ENCODE measurements at regions not wholly inside any gene's neighbourhood (a gene's known extent, or its start where the extent isn't known, plus 50 kb on each side); places are given as distances from the start of the nearest gene placed in this dataset.

DNA sequence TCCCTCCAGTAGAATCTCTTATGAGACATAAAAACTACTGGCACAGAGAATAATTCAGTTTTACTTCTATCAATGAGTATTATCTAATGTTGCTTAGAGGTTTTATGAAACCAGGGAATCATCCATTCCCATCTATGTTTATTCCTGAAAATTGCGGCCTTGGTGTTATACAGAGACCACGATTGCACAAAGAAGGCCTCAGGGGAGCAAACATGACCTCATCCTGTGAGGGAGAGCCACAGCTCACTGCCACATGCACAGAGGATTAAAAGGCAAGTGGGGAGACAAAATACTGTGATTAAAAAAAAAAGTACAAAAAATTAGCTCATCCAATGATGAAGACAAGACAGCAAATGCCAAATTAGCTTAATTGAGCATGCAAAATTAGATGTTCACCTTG is 111.8 kb upstream of the SLC35G4 start:
- no peak overlapping the region for H3K4me3 ChIP-seq (ENCODE audit: low read length in 2 of 2)
- no peaks in the 10 kb centered on the region for H3K9me3 ChIP-seq (ENCODE audit: control insufficient read depth in 1 of 2, low read length in 2 of 2)
- intact Hi-C loops (cut with micrococcal nuclease) = no loop called here
- no peak overlapping the region for H3K27ac ChIP-seq (ENCODE audit: low read depth, low read length)
- POLR2A ChIA-PET (ENCODE audit: partially characterized antibody) = no interaction called here
- H3K36me3 ChIP-seq (ENCODE audit: insufficient read depth, low read length) = no peaks in the 10 kb centered on the region
- Mint-ChIP-seq H3K9me3 (peaks cover 0 to 3% (median 0%) of the 10 kb centered on the region in 8 donors), H3K27ac (no peak overlapping the region), H3K4me1 (no peaks in the 10 kb centered on the region), H3K27me3 (peaks cover 3 to 7% of the 10 kb centered on the region in 2 donors), H3K36me3 (no peaks in the 10 kb centered on the region), H3K4me3 (no peak overlapping the region)
- H3K4me1 ChIP-seq (ENCODE audit: insufficient read depth, low read length) = no peaks in the 10 kb centered on the region
- CTCF ChIA-PET (ENCODE audit: partially characterized antibody) = no interaction called here
- DNase-seq = no peak
- H3K27me3 ChIP-seq (ENCODE audit: insufficient read depth, low read length) = no peaks in the 10 kb centered on the region

DNA sequence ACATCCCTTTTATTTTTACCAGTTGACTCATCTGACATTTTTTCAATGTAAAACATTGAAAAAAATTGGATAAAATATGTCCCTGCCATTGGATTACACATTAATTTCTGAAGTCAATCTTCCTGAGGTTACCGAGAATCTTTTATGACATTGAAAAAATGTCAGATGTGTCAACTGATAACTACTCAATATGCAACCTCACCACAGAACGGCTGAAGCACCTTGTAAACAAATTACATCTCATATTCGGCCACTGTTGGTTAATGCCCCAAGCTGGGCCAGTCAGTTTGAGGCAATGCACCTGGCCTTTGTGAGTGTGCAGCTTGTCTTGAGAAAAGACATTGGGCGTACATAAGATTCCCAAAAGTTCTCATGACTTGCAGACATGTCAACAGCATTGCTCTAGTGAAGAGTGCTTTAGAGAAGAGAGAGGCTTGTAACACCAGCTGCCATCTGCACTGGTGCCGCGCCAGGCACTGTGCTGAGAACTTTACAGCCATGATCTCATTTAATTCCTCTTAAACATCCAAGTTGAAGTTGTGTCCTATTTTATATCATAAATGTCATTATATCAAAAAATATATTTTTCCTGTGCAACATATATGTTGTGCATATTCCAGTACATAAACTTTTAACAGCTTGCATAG is 112.7 kb upstream of the SLC35G4 start:
- H3K9me3 ChIP-seq (ENCODE audit: control insufficient read depth in 1 of 2, low read length in 2 of 2) = no peaks in the 10 kb centered on the region
- H3K27ac Mint-ChIP-seq = no peak overlapping the region

GRCh38 chr18:11495441-11495840 is 114.0 kb upstream of the SLC35G4 start:
- Histone ChIP-seq H3K27me3 (ENCODE audit: insufficient read depth, low read length) (no peaks in the 10 kb centered on the region), H3K4me1 (ENCODE audit: insufficient read depth, low read length) (no peaks in the 10 kb centered on the region), H3K36me3 (ENCODE audit: insufficient read depth, low read length) (no peaks in the 10 kb centered on the region), H3K9me3 (ENCODE audit: control insufficient read depth in 1 of 2, low read length in 2 of 2) (no peaks in the 10 kb centered on the region), H3K27ac (ENCODE audit: low read depth, low read length) (no peak overlapping the region), H3K4me3 (ENCODE audit: low read length in 2 of 2) (no peak overlapping the region)
- no peak for DNase-seq
- Mint-ChIP-seq H3K9me3 (peaks cover 0 to 3% (median 0%) of the 10 kb centered on the region in 8 donors), H3K27me3 (peaks cover 3 to 5% of the 10 kb centered on the region in 2 donors), H3K36me3 (no peaks in the 10 kb centered on the region), H3K27ac (no peak overlapping the region), H3K4me3 (no peak overlapping the region), H3K4me1 (no peaks in the 10 kb centered on the region)
- ChIA-PET POLR2A (ENCODE audit: partially characterized antibody) (no interaction called here), CTCF (ENCODE audit: partially characterized antibody) (no interaction called here)
- intact Hi-C loops (cut with micrococcal nuclease) = no loop called here

More for the DNA sequence above, 112.7 kb upstream of the SLC35G4 start:
- Histone ChIP-seq H3K27ac (ENCODE audit: low read depth, low read length) (no peak overlapping the region), H3K4me1 (ENCODE audit: insufficient read depth, low read length) (no peaks in the 10 kb centered on the region), H3K27me3 (ENCODE audit: insufficient read depth, low read length) (no peaks in the 10 kb centered on the region), H3K36me3 (ENCODE audit: insufficient read depth, low read length) (no peaks in the 10 kb centered on the region), H3K4me3 (ENCODE audit: low read length in 2 of 2) (no peak overlapping the region)
- Mint-ChIP-seq H3K4me3 (no peak overlapping the region), H3K27me3 (peaks cover 3 to 7% of the 10 kb centered on the region in 2 donors), H3K4me1 (no peaks in the 10 kb centered on the region), H3K36me3 (no peaks in the 10 kb centered on the region), H3K9me3 (peaks cover 0 to 3% (median 0%) of the 10 kb centered on the region in 8 donors)
- CTCF ChIA-PET (ENCODE audit: partially characterized antibody) = no interaction called here
- DNase-seq = no peak
- POLR2A ChIA-PET (ENCODE audit: partially characterized antibody) = no interaction called here
- intact Hi-C loops (cut with micrococcal nuclease) = no loop called here

- H3K27me3 ChIP-seq (ENCODE audit: insufficient read depth, low read length) = no peaks in the 10 kb centered on the region
- peaks cover 3 to 4% of the 10 kb centered on the region in 2 donors for H3K27me3 Mint-ChIP-seq
- CTCF ChIA-PET (ENCODE audit: partially characterized antibody) = no interaction called here
- peaks cover 0 to 3% (median 0%) of the 10 kb centered on the region in 8 donors for H3K9me3 Mint-ChIP-seq
- H3K4me1 ChIP-seq (ENCODE audit: insufficient read depth, low read length) = no peaks in the 10 kb centered on the region
- no peaks in the 10 kb centered on the region for H3K4me1 Mint-ChIP-seq
- no peaks in the 10 kb centered on the region for H3K36me3 ChIP-seq (ENCODE audit: insufficient read depth, low read length)
- POLR2A ChIA-PET (ENCODE audit: partially characterized antibody) = no interaction called here
- H3K9me3 ChIP-seq (ENCODE audit: control insufficient read depth in 1 of 2, low read length in 2 of 2) = no peaks in the 10 kb centered on the region
- DNase-seq = no peak
- H3K27ac Mint-ChIP-seq = no peak overlapping the region
- no peaks in the 10 kb centered on the region for H3K36me3 Mint-ChIP-seq
- no peak overlapping the region for H3K4me3 Mint-ChIP-seq
- no peak overlapping the region for H3K4me3 ChIP-seq (ENCODE audit: low read length in 2 of 2)
- intact Hi-C loops (cut with micrococcal nuclease) = no loop called here
- H3K27ac ChIP-seq (ENCODE audit: low read depth, low read length) = no peak overlapping the region
Observed at GRCh38 chr18:11494107-11494506, 115.3 kb upstream of the SLC35G4 start.

DNA sequence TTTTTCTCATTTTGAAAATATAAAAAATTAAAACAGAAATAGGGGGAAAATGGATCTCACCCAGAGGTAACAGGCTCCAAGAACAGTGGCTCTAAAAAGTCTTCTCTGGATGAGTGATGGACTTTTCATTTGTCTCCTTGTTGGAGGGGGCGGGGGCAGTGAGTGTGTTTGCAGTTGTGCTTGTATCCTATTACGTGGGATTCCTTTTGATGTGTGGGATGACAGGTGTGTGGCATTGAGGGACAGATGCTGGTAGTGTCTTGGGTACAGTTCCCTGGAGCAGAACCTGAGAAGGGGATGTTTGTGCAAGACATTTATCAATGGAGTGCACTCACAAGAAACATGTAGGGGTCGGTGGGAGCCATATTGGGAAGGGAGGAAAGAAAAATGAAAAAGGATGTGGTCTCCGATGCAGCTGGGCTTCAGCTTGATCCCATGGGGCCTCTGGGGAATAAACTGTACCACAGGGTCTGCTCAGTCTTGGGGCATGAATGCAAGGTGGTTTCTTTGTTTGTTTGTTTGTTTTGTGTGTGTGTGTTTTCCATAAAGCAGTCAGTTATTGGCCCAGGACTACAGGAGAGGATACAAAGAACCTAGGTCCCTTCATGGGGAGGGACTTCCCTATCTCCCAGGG is 120.0 kb upstream of the SLC35G4 start:
- Mint-ChIP-seq H3K27me3 (no peaks in the 10 kb centered on the region), H3K4me3 (peak overlapping the region in 1 of 8 donors; percentile 0), H3K36me3 (no peaks in the 10 kb centered on the region), H3K27ac (no peak overlapping the region), H3K9me3 (no peaks in the 10 kb centered on the region), H3K4me1 (no peaks in the 10 kb centered on the region)
- Histone ChIP-seq H3K27me3 (ENCODE audit: insufficient read depth, low read length) (no peaks in the 10 kb centered on the region), H3K4me3 (ENCODE audit: low read length in 2 of 2) (no peak overlapping the region), H3K9me3 (ENCODE audit: control insufficient read depth in 1 of 2, low read length in 2 of 2) (no peaks in the 10 kb centered on the region), H3K4me1 (ENCODE audit: insufficient read depth, low read length) (no peaks in the 10 kb centered on the region), H3K27ac (ENCODE audit: low read depth, low read length) (no peak overlapping the region), H3K36me3 (ENCODE audit: insufficient read depth, low read length) (no peaks in the 10 kb centered on the region)
- intact Hi-C loops (cut with micrococcal nuclease) = no loop called here
- CTCF ChIA-PET (ENCODE audit: partially characterized antibody) = no interaction called here
- DNase-seq = no peak
- POLR2A ChIA-PET (ENCODE audit: partially characterized antibody) = no interaction called here

GRCh38 chr18:11488175-11488574 is 121.2 kb upstream of the SLC35G4 start:
- no peaks in the 10 kb centered on the region for H3K9me3 ChIP-seq (ENCODE audit: control insufficient read depth in 1 of 2, low read length in 2 of 2)
- H3K4me3 Mint-ChIP-seq = no peak overlapping the region
- no peaks in the 10 kb centered on the region for H3K36me3 ChIP-seq (ENCODE audit: insufficient read depth, low read length)
- no peak overlapping the region for H3K4me3 ChIP-seq (ENCODE audit: low read length in 2 of 2)
- no peak overlapping the region for H3K27ac Mint-ChIP-seq
- H3K4me1 Mint-ChIP-seq = no peaks in the 10 kb centered on the region
- no peak overlapping the region for H3K27ac ChIP-seq (ENCODE audit: low read depth, low read length)
- POLR2A ChIA-PET (ENCODE audit: partially characterized antibody) = no interaction called here
- H3K9me3 Mint-ChIP-seq = no peaks in the 10 kb centered on the region
- H3K36me3 Mint-ChIP-seq = no peaks in the 10 kb centered on the region
- CTCF ChIA-PET (ENCODE audit: partially characterized antibody) = no interaction called here
- intact Hi-C loops (cut with micrococcal nuclease) = no loop called here
- DNase-seq = no peak
- H3K27me3 ChIP-seq (ENCODE audit: insufficient read depth, low read length) = no peaks in the 10 kb centered on the region
- H3K27me3 Mint-ChIP-seq = peaks cover 0 to 1% of the 10 kb centered on the region in 2 donors
- H3K4me1 ChIP-seq (ENCODE audit: insufficient read depth, low read length) = no peaks in the 10 kb centered on the region

GRCh38 chr18:11487390-11487789 is 122.0 kb upstream of the SLC35G4 start:
- H3K27me3 ChIP-seq (ENCODE audit: insufficient read depth, low read length) = no peaks in the 10 kb centered on the region
- no peaks in the 10 kb centered on the region for H3K4me1 ChIP-seq (ENCODE audit: insufficient read depth, low read length)
- H3K27ac Mint-ChIP-seq = no peak overlapping the region
- no peak for DNase-seq
- no peak overlapping the region for H3K4me3 Mint-ChIP-seq
- peaks cover 0 to 1% of the 10 kb centered on the region in 2 donors for H3K27me3 Mint-ChIP-seq
- POLR2A ChIA-PET (ENCODE audit: partially characterized antibody) = no interaction called here
- H3K4me3 ChIP-seq (ENCODE audit: low read length in 2 of 2) = no peak overlapping the region
- CTCF ChIA-PET (ENCODE audit: partially characterized antibody) = no interaction called here
- H3K9me3 ChIP-seq (ENCODE audit: control insufficient read depth in 1 of 2, low read length in 2 of 2) = no peaks in the 10 kb centered on the region
- no peak overlapping the region for H3K27ac ChIP-seq (ENCODE audit: low read depth, low read length)
- no peaks in the 10 kb centered on the region for H3K36me3 ChIP-seq (ENCODE audit: insufficient read depth, low read length)
- no peaks in the 10 kb centered on the region for H3K36me3 Mint-ChIP-seq
- H3K9me3 Mint-ChIP-seq = no peaks in the 10 kb centered on the region
- no peaks in the 10 kb centered on the region for H3K4me1 Mint-ChIP-seq
- intact Hi-C loops (cut with micrococcal nuclease) = no loop called here

Measured in CD4-positive, alpha-beta memory T cell (primary cell).